Heart left ventricle (tissue), 16 donors: ENCODE measurements at regions not wholly inside any gene's neighbourhood (a gene's known extent, or its start where the extent isn't known, plus 50 kb on each side); places are given as distances from the start of the nearest gene placed in this dataset.

ENCODE experiments used
- ATAC-seq, 4 donors: fragments of 200-7000 bp; cut with Tn5 transposase; one replicate each; pipeline ENCODE4 v1.9.1; 2020 to 2022; ENCODE audit warnings: moderate library complexity in 4 of 4, mild to moderate bottlenecking in 3 of 4, moderate number of reproducible peaks in 1 of 4
- DNase-seq, 5 donors: peaks; one replicate each; pipeline ENCODE4 v3.0.0-alpha.2; 2020
- H3K27ac ChIP-seq, 12 donors: fragments of 200-600 bp; sonication (generic) in 4 of 12; one replicate each; pipeline versions ENCODE4 v1.5.0 to v1.8.0; 2016 to 2022; ENCODE audit warnings: mild to moderate bottlenecking in 2 of 12
- H3K27me3 ChIP-seq, 9 donors: fragments of 200-600 bp; sonication (generic) in 2 of 9; one replicate each; pipeline versions ENCODE4 v1.5.1 to v1.8.0; 2016 to 2022; ENCODE audit warnings: mild to moderate bottlenecking in 3 of 9
- H3K36me3 ChIP-seq, 9 donors: fragments of 200-600 bp; sonication (generic) in 2 of 9; one replicate each; pipeline versions ENCODE4 v1.5.0 to v1.8.0; 2018 to 2022; ENCODE audit warnings: mild to moderate bottlenecking in 2 of 9
- H3K4me1 ChIP-seq, 12 donors: fragments of 200-600 bp; sonication (generic) in 4 of 12; one replicate each; pipeline versions ENCODE4 v1.5.0 to v1.8.0; 2016 to 2022; ENCODE audit warnings: mild to moderate bottlenecking in 3 of 12
- H3K4me3 ChIP-seq, 12 donors: fragments of 200-600 bp; sonication (generic) in 4 of 12; one replicate each; pipeline versions ENCODE4 v1.5.0 to v1.8.0; 2017 to 2022; ENCODE audit warnings: mild to moderate bottlenecking in 9 of 12, moderate library complexity in 4 of 12
- H3K9me3 ChIP-seq, 12 donors: fragments of 200-600 bp; sonication (generic) in 4 of 12; one replicate each; pipeline versions ENCODE4 v1.5.0 to v1.8.0; 2016 to 2022; ENCODE audit warnings: mild to moderate bottlenecking in 1 of 12
- POLR2A ChIP-seq, 2 donors: fragments of 450-650 bp; IDR thresholded peaks; one replicate each; pipeline ENCODE4 v1.6.1; 2017; ENCODE audit warnings: antibody characterized with exemption in 2 of 2, mild to moderate bottlenecking in 2 of 2, moderate library complexity in 2 of 2
- WGBS, 4 donors: extraction: QIAGEN DNeasy Blood & Tissue Kit in 2 of 4; methylation state at CpG; one replicate each; pipeline versions ENCODE4 v1.1.5 to v1.1.7; 2013 to 2018; 5-methylcytosine and 5-hydroxymethylcytosine counted together
- intact Hi-C, 10 donors: fragments of 100-400 bp; cut with DNase I; formaldehyde crosslinking; loops; one replicate each; pipeline versions ENCODE4 v1.11.1 to v1.14.2; 2022
- TF ChIP-seq, protein P1 (sequence below), 12 donors: fragments of 200-600 bp; sonication (generic) in 4 of 12; IDR thresholded peaks; one replicate each; pipeline versions ENCODE4 v1.5.0 to v1.8.0; 2018 to 2022; ENCODE audit warnings: antibody characterized with exemption in 12 of 12, mild to moderate bottlenecking in 5 of 12
- donor health status: ischemic (EF 13 %, LVEDD 7.1; RV severe dilation, severe dysfunction).
- donor health status: healthy with polysubstance abuse.
- donor health status: DM: no; HTN: yes; CAD: no.
- donor health status: DM: no; HTN: no; CAD: no.
- donor health status: ischemic (EF 25% LVEDD 6.9; RV normal size, moderate dysfunction).
- donor health status: ischemic (EF 25% LVEDD 5.7; RV mildly dilated, moderate dysfunction).
- donor health status: healthy.
- donor health status: DM: yes; HTN: yes; CAD: no.
- donor health status: ischemic (EF 35%, LVEDD 5.7; RV mildly dilated, moderate dysfunction).
- donor health status: nonischemic (EF 11% LVEDD 7.7; RV severe dilation, severe dysfunction).
- donor health status: DM: yes; HTN: yes; CAD: no.
- donor health status: PGD.
- donor health status: ischemic (EF 29% LVEDD 5.4; RV normal size, mild dysfunction).
- donor health status: nonischemic (EF 23%, LVEDD 6.1; RV moderate dilation, normal function).

- H3K4me1 ChIP-seq: no peaks in the 10 kb centered on the region
These were observed 296.3 kb upstream of the BMP2 start for GRCh38 chr20:6471110-6471647.

GRCh38 chr20:6469695-6470094 lies 297.8 kb upstream of the BMP2 start:
- DNase-seq (no peak), ATAC-seq (no peak)
- Histone ChIP-seq H3K27me3 (no peaks in the 10 kb centered on the region), H3K4me1 (no peaks in the 10 kb centered on the region), H3K36me3 (no peaks in the 10 kb centered on the region), H3K4me3 (no peak overlapping the region), H3K9me3 (no peaks in the 10 kb centered on the region), H3K27ac (no peak overlapping the region)
- intact Hi-C loops: loop anchor here in 1 of 10 donors (10.0 kb wide), 1 partner anchor 55 kb away; no protein-coding TSS in a partner anchor
- WGBS, 4 donors: 60 to 66% (median 64%) methylated on average over 4 of the region's 4 CpGs
- no peak for TF ChIP-seq POLR2A (IDR thresholded peaks at IDR 0.05)
- TF ChIP-seq, protein P1, sequence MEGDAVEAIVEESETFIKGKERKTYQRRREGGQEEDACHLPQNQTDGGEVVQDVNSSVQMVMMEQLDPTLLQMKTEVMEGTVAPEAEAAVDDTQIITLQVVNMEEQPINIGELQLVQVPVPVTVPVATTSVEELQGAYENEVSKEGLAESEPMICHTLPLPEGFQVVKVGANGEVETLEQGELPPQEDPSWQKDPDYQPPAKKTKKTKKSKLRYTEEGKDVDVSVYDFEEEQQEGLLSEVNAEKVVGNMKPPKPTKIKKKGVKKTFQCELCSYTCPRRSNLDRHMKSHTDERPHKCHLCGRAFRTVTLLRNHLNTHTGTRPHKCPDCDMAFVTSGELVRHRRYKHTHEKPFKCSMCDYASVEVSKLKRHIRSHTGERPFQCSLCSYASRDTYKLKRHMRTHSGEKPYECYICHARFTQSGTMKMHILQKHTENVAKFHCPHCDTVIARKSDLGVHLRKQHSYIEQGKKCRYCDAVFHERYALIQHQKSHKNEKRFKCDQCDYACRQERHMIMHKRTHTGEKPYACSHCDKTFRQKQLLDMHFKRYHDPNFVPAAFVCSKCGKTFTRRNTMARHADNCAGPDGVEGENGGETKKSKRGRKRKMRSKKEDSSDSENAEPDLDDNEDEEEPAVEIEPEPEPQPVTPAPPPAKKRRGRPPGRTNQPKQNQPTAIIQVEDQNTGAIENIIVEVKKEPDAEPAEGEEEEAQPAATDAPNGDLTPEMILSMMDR (IDR thresholded peaks at IDR 0.05): no peak

More at GRCh38 chr20:6471110-6471647, 296.3 kb upstream of the BMP2 start:
- no peak overlapping the region for H3K4me3 ChIP-seq
- no peaks in the 10 kb centered on the region for H3K36me3 ChIP-seq
- no peak for TF ChIP-seq POLR2A (IDR thresholded peaks at IDR 0.05)
- H3K27ac ChIP-seq: no peak overlapping the region
- intact Hi-C loops: loop anchor here in 1 of 10 donors (10.0 kb wide), 1 partner anchor 54 kb away; no protein-coding TSS in a partner anchor
- DNase-seq: no peak
- no peaks in the 10 kb centered on the region for H3K27me3 ChIP-seq
- WGBS, 4 donors: 84 to 97% (median 91%) methylated on average over 5 of the region's 5 CpGs
- no peaks in the 10 kb centered on the region for H3K9me3 ChIP-seq
- ATAC-seq: no peak

GRCh38 chr20:6468423-6469116 lies 298.9 kb upstream of the BMP2 start:
- H3K4me3 ChIP-seq: no peak overlapping the region
- H3K27me3 ChIP-seq: no peaks in the 10 kb centered on the region
- no peaks in the 10 kb centered on the region for H3K4me1 ChIP-seq
- no peaks in the 10 kb centered on the region for H3K36me3 ChIP-seq
- H3K9me3 ChIP-seq: no peaks in the 10 kb centered on the region
- WGBS, 4 donors: 50 to 63% (median 53%) methylated on average over 2 of the region's 2 CpGs
- ATAC-seq (no peak), DNase-seq (no peak)
- intact Hi-C loops: no loop called here
- TF ChIP-seq, protein P1 (IDR thresholded peaks at IDR 0.05): no peak
- TF ChIP-seq POLR2A (IDR thresholded peaks at IDR 0.05): no peak
- no peak overlapping the region for H3K27ac ChIP-seq

DNA sequence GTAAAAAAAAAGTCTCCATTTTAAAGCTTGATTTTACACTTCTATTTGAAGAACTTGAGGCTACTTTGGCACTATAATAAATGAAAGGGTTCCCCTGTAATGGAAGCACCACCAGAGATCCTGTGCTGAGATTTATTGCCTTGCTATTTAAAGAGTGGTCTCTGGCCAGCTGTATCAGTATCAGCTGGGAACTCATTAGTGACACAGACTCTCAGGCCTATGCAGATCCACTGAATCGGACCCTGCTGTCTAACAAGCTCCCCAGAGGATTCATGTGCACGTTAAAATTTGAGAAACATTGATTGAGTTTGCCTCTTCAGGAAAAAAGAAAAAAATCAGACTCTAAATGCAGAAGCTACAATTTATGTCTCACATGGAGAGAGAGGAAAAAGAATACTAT lies 299.9 kb upstream of the BMP2 start:
- H3K4me1 ChIP-seq: no peaks in the 10 kb centered on the region
- no peaks in the 10 kb centered on the region for H3K9me3 ChIP-seq
- no peak overlapping the region for H3K27ac ChIP-seq
- no peak for TF ChIP-seq POLR2A (IDR thresholded peaks at IDR 0.05)
- TF ChIP-seq, protein P1 (IDR thresholded peaks at IDR 0.05): no peak
- H3K36me3 ChIP-seq: no peaks in the 10 kb centered on the region
- intact Hi-C loops: no loop called here
- 23 to 41% (median 28%) methylated on average over 2 of the region's 2 CpGs for WGBS, 4 donors
- no peak overlapping the region for H3K4me3 ChIP-seq
- DNase-seq: no peak
- no peaks in the 10 kb centered on the region for H3K27me3 ChIP-seq
- no peak for ATAC-seq
